Neural cell (in vitro differentiated cells): ENCODE measurements at regions not wholly inside any gene's neighbourhood (a gene's known extent, or its start where the extent isn't known, plus 50 kb on each side); places are given as distances from the start of the nearest gene placed in this dataset.

Source experiments
- H2AFZ ChIP-seq: fragments of 200-600, 300-800 bp; sonication (generic), shearing (Covaris generic); 2 replicates; pipeline ENCODE4 v1.6.0; 2014; ENCODE audit warnings: low read depth, mild to moderate bottlenecking, antibody characterized with exemption, low read length, moderate library complexity
- H3F3A ChIP-seq: fragments of 200-600 bp; shearing (Covaris generic); 2 replicates; pipeline ENCODE4 v1.6.1; 2016; ENCODE audit warnings: mild to moderate bottlenecking, moderate library complexity, mixed read lengths, antibody characterized with exemption, low read length; ENCODE audit not compliant: insufficient read depth, poor library complexity, severe bottlenecking
- H3K27ac ChIP-seq: fragments of 200-600, 300-800 bp; sonication (generic), shearing (Covaris generic); 2 replicates; pipeline ENCODE4 v1.5.1; 2014; ENCODE audit warnings: mild to moderate bottlenecking, low read length, moderate library complexity
- H3K27me3 ChIP-seq: fragments of 300-800, 200-600 bp; sonication (generic), shearing (Covaris generic); 2 replicates; pipeline ENCODE4 v1.6.0; 2014; ENCODE audit warnings: mild to moderate bottlenecking, low read depth, low read length, moderate library complexity; ENCODE audit not compliant: insufficient read depth
- H3K36me3 ChIP-seq: fragments of 300-800, 200-600 bp; sonication (generic), shearing (Covaris generic); 2 replicates; pipeline ENCODE4 v1.5.1; 2014; ENCODE audit warnings: mild to moderate bottlenecking, antibody characterized with exemption, low read length, moderate library complexity; ENCODE audit not compliant: insufficient read depth
- H3K4me2 ChIP-seq: fragments of 300-800, 200-600 bp; sonication (generic), shearing (Covaris generic); 2 replicates; pipeline ENCODE4 v1.6.0; 2014; ENCODE audit warnings: mild to moderate bottlenecking, low read length
- H3K4me3 ChIP-seq: fragments of 300-800, 200-600 bp; sonication (generic), shearing (Covaris generic); 2 replicates; pipeline ENCODE4 v1.5.1; 2014; ENCODE audit warnings: mild to moderate bottlenecking, low read length, moderate library complexity
- H3K79me2 ChIP-seq: fragments of 200-600 bp; shearing (Covaris generic); replicated peaks from 2 replicates; pipeline ENCODE4 v1.6.0; 2014; ENCODE audit warnings: mild to moderate bottlenecking, low read length, moderate library complexity; ENCODE audit not compliant: insufficient read depth
- H3K9ac ChIP-seq: fragments of 300-800, 200-600 bp; sonication (generic), shearing (Covaris generic); 2 replicates; pipeline ENCODE4 v1.6.1; 2016; ENCODE audit warnings: mild to moderate bottlenecking, low read length, mixed read lengths
- H3K9me2 ChIP-seq: fragments of 200-600 bp; shearing (Covaris generic); 2 replicates; pipeline ENCODE4 v1.6.1; 2016; ENCODE audit warnings: mild to moderate bottlenecking, low read length, mixed read lengths; ENCODE audit not compliant: insufficient read depth
- H3K9me3 ChIP-seq: fragments of 200-600, 300-800 bp; sonication (generic), shearing (Covaris generic); 2 replicates; pipeline ENCODE4 v1.6.1; 2016; ENCODE audit warnings: mild to moderate bottlenecking, mixed run types, low read length, moderate library complexity, mixed read lengths
- H4K20me1 ChIP-seq: fragments of 200-600 bp; shearing (Covaris generic); 2 replicates; pipeline ENCODE4 v1.6.1; 2016; ENCODE audit warnings: mild to moderate bottlenecking, mixed run types; ENCODE audit not compliant: insufficient read depth
- CTCF ChIP-seq: fragments of 450-650 bp; IDR thresholded peaks from 2 replicates; pipeline ENCODE4 v1.5.1; 2014; ENCODE audit warnings: antibody characterized with exemption, mild to moderate bottlenecking, moderate library complexity; ENCODE audit not compliant: poor library complexity, severe bottlenecking
- EP300 ChIP-seq: fragments of 450-650 bp; conservative IDR thresholded peaks from 2 replicates; pipeline ENCODE4 v1.6.1; 2014; ENCODE audit warnings: antibody characterized with exemption, mild to moderate bottlenecking, moderate library complexity; ENCODE audit not compliant: poor library complexity, severe bottlenecking
- EZH2 ChIP-seq: fragments of 200-600, 300-800 bp; shearing (Covaris generic), sonication (generic); IDR thresholded peaks from 2 replicates; pipeline ENCODE4 v1.6.1; 2014; ENCODE audit warnings: antibody characterized with exemption, low read length, borderline replicate concordance, mild to moderate bottlenecking; ENCODE audit not compliant: insufficient read depth, poor library complexity, severe bottlenecking
- MXI1 ChIP-seq: fragments of 450-650 bp; conservative IDR thresholded peaks from 2 replicates; pipeline ENCODE4 v1.6.1; 2014; ENCODE audit warnings: antibody characterized with exemption, mild to moderate bottlenecking; ENCODE audit not compliant: poor library complexity, severe bottlenecking
- POLR2AphosphoS5 ChIP-seq: IDR thresholded peaks from 2 replicates; pipeline ENCODE4 v1.6.1; 2012
- RAD21 ChIP-seq: fragments of 450-650 bp; conservative IDR thresholded peaks from 2 replicates; pipeline ENCODE4 v1.6.1; 2014; ENCODE audit warnings: antibody characterized with exemption, mild to moderate bottlenecking, moderate library complexity
- REST ChIP-seq: IDR thresholded peaks from 2 replicates; pipeline ENCODE4 v1.6.1; 2012; ENCODE audit warnings: borderline replicate concordance
- SMC3 ChIP-seq: fragments of 450-650 bp; conservative IDR thresholded peaks from 2 replicates; pipeline ENCODE4 v1.6.1; 2014; ENCODE audit warnings: antibody characterized with exemption, mild to moderate bottlenecking, moderate library complexity; ENCODE audit not compliant: poor library complexity
- TAF1 ChIP-seq: IDR thresholded peaks from 2 replicates; pipeline ENCODE4 v1.6.1; 2012; ENCODE audit warnings: low read depth

- no peak overlapping the region for H3K9ac ChIP-seq
- H3F3A ChIP-seq: no peaks in the 10 kb centered on the region
- H3K36me3 ChIP-seq: no peaks in the 10 kb centered on the region
- H2AFZ ChIP-seq: no peak overlapping the region
- no peaks in the 10 kb centered on the region for H4K20me1 ChIP-seq
- H3K9me2 ChIP-seq: no peaks in the 10 kb centered on the region
- TF ChIP-seq POLR2AphosphoS5 (no peak), RAD21 (no peak), EP300 (no peak), MXI1 (no peak), REST (no peak), EZH2 (no peak), TAF1 (no peak), CTCF (no peak), SMC3 (no peak)
- no peaks in the 10 kb centered on the region for H3K27me3 ChIP-seq
- H3K4me3 ChIP-seq: no peak overlapping the region
- no peak overlapping the region for H3K4me2 ChIP-seq
- H3K79me2 ChIP-seq: no peaks in the 10 kb centered on the region
- no peak overlapping the region for H3K27ac ChIP-seq
- H3K9me3 ChIP-seq: no peaks in the 10 kb centered on the region
These were observed 423.9 kb upstream of the USP24 start for GRCh38 chr1:55639051-55639450.

GRCh38 chr1:55636696-55637095 lies 421.5 kb upstream of the USP24 start:
- H3K4me2 ChIP-seq: no peak overlapping the region
- H3K9me2 ChIP-seq: no peaks in the 10 kb centered on the region

More at GRCh38 chr1:55636696-55637095, 421.5 kb upstream of the USP24 start:
- Histone ChIP-seq H3K27ac (no peak overlapping the region), H3K36me3 (no peaks in the 10 kb centered on the region), H3K27me3 (no peaks in the 10 kb centered on the region), H3F3A (no peaks in the 10 kb centered on the region), H3K79me2 (no peaks in the 10 kb centered on the region), H3K9me3 (no peaks in the 10 kb centered on the region), H3K9ac (no peak overlapping the region), H3K4me3 (no peak overlapping the region), H2AFZ (no peak overlapping the region), H4K20me1 (no peaks in the 10 kb centered on the region)
- TF ChIP-seq REST (no peak), SMC3 (no peak), RAD21 (no peak), MXI1 (no peak), EZH2 (no peak), TAF1 (no peak), EP300 (no peak), POLR2AphosphoS5 (no peak), CTCF (no peak)
